ENCODE measurements at regions not wholly inside any gene's neighbourhood (a gene's known extent, or its start where the extent isn't known, plus 50 kb on each side); places are given as distances from the start of the nearest gene placed in this dataset.
"Not testable (repeated sequence)": the region's sequence is repeated elsewhere in the genome, so short reads cannot be mapped to it uniquely, and the experiment has no call there.

DNA sequence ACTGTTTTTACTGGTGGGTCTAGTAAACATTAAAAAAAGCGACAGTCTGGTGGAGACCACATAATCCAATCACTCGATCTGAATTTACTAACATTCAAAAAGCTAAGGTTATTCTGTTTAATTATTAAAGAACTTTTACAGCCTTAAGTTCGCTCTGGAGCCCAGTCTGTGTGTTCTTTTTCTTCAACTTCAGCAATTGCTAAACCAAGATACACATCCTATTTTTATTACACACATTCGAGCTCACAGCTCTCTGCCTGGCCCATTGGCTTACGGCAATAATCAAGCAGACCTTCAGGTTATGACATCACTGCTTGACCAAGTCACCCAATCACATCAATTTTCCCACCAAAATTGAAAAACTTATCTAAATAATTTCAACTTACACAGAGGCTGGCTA, 57.4 kb upstream of the PRSS16 start:
- WGBS (ENCODE audit: insufficient coverage, insufficient read length) = no CpG with 5 or more reads among the region's 5 CpGs
- H3K36me3 ChIP-seq (ENCODE audit: control insufficient read depth, insufficient read depth, low read length) = no peaks in the 10 kb centered on the region
- H3K27me3 ChIP-seq (ENCODE audit: control insufficient read depth, insufficient read depth, low read length) = no peaks in the 10 kb centered on the region
- no peaks in the 10 kb centered on the region for H3K9me3 ChIP-seq (ENCODE audit: control insufficient read depth, insufficient read depth, low read length)
- H3K4me3 ChIP-seq (ENCODE audit: low read length) = no peak overlapping the region
- no peaks in the 10 kb centered on the region for H3K4me1 ChIP-seq (ENCODE audit: control insufficient read depth, insufficient read depth, low read length)
- DNase-seq (ENCODE audit: low read depth, low spot score) = no peak
- no peak overlapping the region for H3K27ac ChIP-seq (ENCODE audit: low read length)

DNA sequence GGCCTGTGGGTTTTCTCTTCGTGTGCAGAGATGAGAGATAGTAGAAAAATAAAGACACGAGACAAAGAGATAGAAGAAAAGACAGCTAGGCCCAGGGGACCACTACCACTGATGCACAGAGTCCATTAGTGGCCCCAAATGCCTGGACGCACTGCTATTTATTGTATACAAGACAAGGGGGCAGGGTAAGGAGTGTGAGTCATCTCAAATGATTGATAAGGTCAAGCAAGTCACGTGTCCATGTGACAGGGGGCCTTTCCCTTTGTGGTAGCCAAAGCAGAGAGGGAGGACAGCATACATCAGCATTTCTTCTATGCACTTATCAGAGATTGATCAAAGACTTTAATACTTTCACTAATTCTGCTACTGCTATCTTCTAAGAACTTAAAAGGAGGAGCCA, 53.0 kb upstream of the PRSS16 start:
- no CpG with 5 or more reads among the region's 4 CpGs for WGBS (ENCODE audit: insufficient coverage, insufficient read length)
- DNase-seq (ENCODE audit: low read depth, low spot score); H3K4me3 ChIP-seq (ENCODE audit: low read length); H3K36me3 ChIP-seq (ENCODE audit: control insufficient read depth, insufficient read depth, low read length); H3K27ac ChIP-seq (ENCODE audit: low read length); H3K4me1 ChIP-seq (ENCODE audit: control insufficient read depth, insufficient read depth, low read length); H3K9me3 ChIP-seq (ENCODE audit: control insufficient read depth, insufficient read depth, low read length); H3K27me3 ChIP-seq (ENCODE audit: control insufficient read depth, insufficient read depth, low read length): not testable (repeated sequence)

DNA sequence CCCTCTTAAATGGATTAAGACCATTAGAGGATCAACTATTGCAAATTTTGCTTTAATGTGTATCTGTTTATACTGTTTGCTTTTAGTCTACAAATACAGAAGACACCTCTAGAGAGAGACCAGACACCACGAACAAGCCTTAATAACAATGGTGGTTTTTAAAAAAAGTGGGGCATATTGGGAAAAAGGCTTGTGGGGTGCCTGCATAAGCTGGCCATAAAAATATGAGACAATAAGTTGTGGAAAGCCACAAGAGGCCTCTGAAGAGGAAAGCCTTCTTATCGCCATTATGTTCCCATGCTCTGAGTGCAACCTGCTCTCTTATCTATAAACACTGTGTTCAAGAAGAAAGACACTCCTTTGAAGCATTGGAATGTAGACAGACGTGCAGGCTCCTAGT, 52.0 kb upstream of the PRSS16 start:
- not testable (repeated sequence) for H3K9me3 ChIP-seq (ENCODE audit: control insufficient read depth, insufficient read depth, low read length); H3K36me3 ChIP-seq (ENCODE audit: control insufficient read depth, insufficient read depth, low read length); H3K4me1 ChIP-seq (ENCODE audit: control insufficient read depth, insufficient read depth, low read length); H3K27ac ChIP-seq (ENCODE audit: low read length); H3K27me3 ChIP-seq (ENCODE audit: control insufficient read depth, insufficient read depth, low read length); DNase-seq (ENCODE audit: low read depth, low spot score); H3K4me3 ChIP-seq (ENCODE audit: low read length)
- no CpG with 5 or more reads among the region's 3 CpGs for WGBS (ENCODE audit: insufficient coverage, insufficient read length)
